Spleen (tissue), 7 donors: ENCODE measurements at regions not wholly inside any gene's neighbourhood (a gene's known extent, or its start where the extent isn't known, plus 50 kb on each side); places are given as distances from the start of the nearest gene placed in this dataset.
"Not testable (repeated sequence)": the region's sequence is repeated elsewhere in the genome, so short reads cannot be mapped to it uniquely, and the experiment has no call there.

Experiments used
- POLR2AphosphoS5 ChIP-seq, 3 donors: sonication (generic); formaldehyde crosslinking; IDR thresholded peaks; one replicate each; pipeline ENCODE4 v1.5.1; 2017; ENCODE audit warnings: antibody characterized with exemption in 3 of 3
- TF ChIP-seq, protein P1 (sequence below), 11 experiments: fragments of 200-600 bp in 7 of 11; fragments of 450-650 bp in 4 of 11; sonication (generic) in 4 of 11; IDR thresholded peaks in 8 of 11; conservative IDR thresholded peaks in 3 of 11; 1 replicate in 7 of 11; 2 replicates in 4 of 11; pipeline versions ENCODE4 v1.4.0 to v1.8.0; 2016 to 2021; ENCODE audit warnings: antibody characterized with exemption in 11 of 11, inconsistent platforms in 4 of 11, mild to moderate bottlenecking in 1 of 11
- donor health status: DM: no; HTN: no; CAD: no; lungs with moderate emphysema.
- donor health status: DM: no; HTN: no; CAD: no.
- donor health status: DM: no; HTN: no; CAD: no.

DNA sequence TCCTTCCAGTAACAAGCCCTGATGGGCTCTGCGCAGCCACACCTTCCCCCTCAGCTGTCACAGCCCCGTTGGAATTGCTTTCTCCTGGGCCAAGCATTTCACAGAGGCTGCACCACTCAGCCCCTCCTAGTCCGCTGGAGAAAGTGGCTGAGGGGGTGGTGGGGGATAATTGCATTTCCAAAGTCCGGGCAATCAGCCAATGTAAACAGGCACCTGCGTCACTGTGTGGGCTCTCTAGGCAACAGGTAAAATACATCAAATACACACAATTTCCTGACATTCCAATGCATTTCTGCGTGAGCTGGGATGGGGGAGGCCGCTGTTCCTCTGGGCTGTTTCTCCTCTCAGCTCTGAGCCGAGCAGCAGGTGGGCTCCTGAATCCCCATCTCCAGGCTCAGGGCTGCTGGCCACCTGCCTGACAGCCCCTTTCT, 281.1 kb downstream of the ADGRD1 start:
- TF ChIP-seq POLR2AphosphoS5 (IDR thresholded peaks at IDR 0.05): not testable (repeated sequence)
- TF ChIP-seq, protein P1, sequence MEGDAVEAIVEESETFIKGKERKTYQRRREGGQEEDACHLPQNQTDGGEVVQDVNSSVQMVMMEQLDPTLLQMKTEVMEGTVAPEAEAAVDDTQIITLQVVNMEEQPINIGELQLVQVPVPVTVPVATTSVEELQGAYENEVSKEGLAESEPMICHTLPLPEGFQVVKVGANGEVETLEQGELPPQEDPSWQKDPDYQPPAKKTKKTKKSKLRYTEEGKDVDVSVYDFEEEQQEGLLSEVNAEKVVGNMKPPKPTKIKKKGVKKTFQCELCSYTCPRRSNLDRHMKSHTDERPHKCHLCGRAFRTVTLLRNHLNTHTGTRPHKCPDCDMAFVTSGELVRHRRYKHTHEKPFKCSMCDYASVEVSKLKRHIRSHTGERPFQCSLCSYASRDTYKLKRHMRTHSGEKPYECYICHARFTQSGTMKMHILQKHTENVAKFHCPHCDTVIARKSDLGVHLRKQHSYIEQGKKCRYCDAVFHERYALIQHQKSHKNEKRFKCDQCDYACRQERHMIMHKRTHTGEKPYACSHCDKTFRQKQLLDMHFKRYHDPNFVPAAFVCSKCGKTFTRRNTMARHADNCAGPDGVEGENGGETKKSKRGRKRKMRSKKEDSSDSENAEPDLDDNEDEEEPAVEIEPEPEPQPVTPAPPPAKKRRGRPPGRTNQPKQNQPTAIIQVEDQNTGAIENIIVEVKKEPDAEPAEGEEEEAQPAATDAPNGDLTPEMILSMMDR (IDR thresholded peaks at IDR 0.05 in 8 of 11, conservative IDR thresholded peaks at IDR 0.05 in 3 of 11): not testable (repeated sequence)
